Mesenchymal stem cell (in vitro differentiated cells and primary cell): ENCODE measurements at regions not wholly inside any gene's neighbourhood (a gene's known extent, or its start where the extent isn't known, plus 50 kb on each side); places are given as distances from the start of the nearest gene placed in this dataset.

ENCODE experiments used
- DNase-seq: peaks from one replicate; pipeline ENCODE4 v3.0.0-alpha.2; 2013
- H2AFZ ChIP-seq: one replicate; pipeline ENCODE4 v1.6.1; 2013; ENCODE audit warnings: low read depth, mild to moderate bottlenecking, control low read depth, inconsistent platforms, low read length, moderate library complexity
- H2AK5ac ChIP-seq: 2 replicates; pipeline ENCODE4 v1.6.1; 2013; ENCODE audit warnings: low read length, moderate library complexity, mild to moderate bottlenecking, inconsistent platforms; ENCODE audit not compliant: severe bottlenecking
- H2BK120ac ChIP-seq: one replicate; pipeline ENCODE4 v1.6.1; 2013; ENCODE audit warnings: low read depth, mild to moderate bottlenecking, inconsistent platforms, low read length, moderate library complexity
- H2BK12ac ChIP-seq, 2 experiments: one replicate each; pipeline ENCODE4 v1.6.1; 2013; ENCODE audit warnings: inconsistent platforms in 2 of 2, low read length in 2 of 2, mild to moderate bottlenecking in 2 of 2, moderate library complexity in 2 of 2, control low read depth in 1 of 2
- H2BK15ac ChIP-seq: one replicate; pipeline ENCODE4 v1.6.1; 2013; ENCODE audit warnings: mild to moderate bottlenecking, low read depth, inconsistent platforms; ENCODE audit not compliant: poor library complexity, severe bottlenecking
- H2BK5ac ChIP-seq: 2 replicates; pipeline ENCODE4 v1.6.1; 2013; ENCODE audit warnings: low read depth, mild to moderate bottlenecking, low read length, control low read depth, inconsistent platforms; ENCODE audit not compliant: poor library complexity, severe bottlenecking
- H3K14ac ChIP-seq, 2 experiments: one replicate each; pipeline ENCODE4 v1.6.1; 2013; ENCODE audit warnings: inconsistent platforms in 2 of 2, low read length in 2 of 2, control low read depth in 1 of 2, mild to moderate bottlenecking in 1 of 2, moderate library complexity in 1 of 2
- H3K18ac ChIP-seq, 2 experiments: one replicate each; pipeline ENCODE4 v1.6.1; 2013; ENCODE audit warnings: inconsistent platforms in 2 of 2, low read length in 2 of 2, control low read depth in 1 of 2, low read depth in 1 of 2, mild to moderate bottlenecking in 1 of 2
- H3K23ac ChIP-seq, 2 experiments: one replicate each; pipeline ENCODE4 v1.6.1; 2013; ENCODE audit warnings: inconsistent platforms in 2 of 2, low read length in 2 of 2, mild to moderate bottlenecking in 2 of 2, moderate library complexity in 2 of 2, control low read depth in 1 of 2
- H3K27ac ChIP-seq: 2 replicates; pipeline ENCODE4 v1.5.1; 2013; ENCODE audit warnings: mild to moderate bottlenecking, moderate library complexity, low read length, control low read depth, inconsistent platforms; ENCODE audit not compliant: poor library complexity, severe bottlenecking
- H3K27me3 ChIP-seq, 2 experiments: 2 replicates each; pipeline versions ENCODE4 v1.6.1 to v1.7.0; 2013; ENCODE audit warnings: low read length in 2 of 2, mild to moderate bottlenecking in 2 of 2, moderate library complexity in 2 of 2, control low read depth in 1 of 2, inconsistent platforms in 1 of 2; ENCODE audit not compliant: control insufficient read depth in 1 of 2, insufficient read depth in 1 of 2
- H3K36me3 ChIP-seq, 2 experiments: 2 replicates each; pipeline versions ENCODE4 v1.6.1 to v1.7.0; 2013; ENCODE audit warnings: low read length in 2 of 2, control low read depth in 1 of 2, inconsistent platforms in 1 of 2, low read depth in 1 of 2, mild to moderate bottlenecking in 1 of 2; ENCODE audit not compliant: insufficient read depth in 2 of 2, control insufficient read depth in 1 of 2
- H3K4ac ChIP-seq, 2 experiments: one replicate each; pipeline ENCODE4 v1.6.1; 2013; ENCODE audit warnings: inconsistent platforms in 2 of 2, low read length in 2 of 2, mild to moderate bottlenecking in 2 of 2, moderate library complexity in 2 of 2, control low read depth in 1 of 2, low read depth in 1 of 2
- H3K4me1 ChIP-seq: 2 replicates; pipeline ENCODE4 v1.6.1; 2013; ENCODE audit warnings: low read depth, low read length, control low read depth; ENCODE audit not compliant: control insufficient read depth, insufficient read depth
- H3K4me2 ChIP-seq: 2 replicates; pipeline ENCODE4 v1.6.1; 2013; ENCODE audit warnings: low read length, mild to moderate bottlenecking, inconsistent platforms; ENCODE audit not compliant: poor library complexity, severe bottlenecking
- H3K4me3 ChIP-seq, 2 experiments: 2 replicates each; pipeline versions ENCODE4 v1.5.1 to v1.7.0; 2013; ENCODE audit warnings: low read length in 2 of 2, mild to moderate bottlenecking in 2 of 2, control low read depth in 1 of 2, low read depth in 1 of 2; ENCODE audit not compliant: insufficient read depth in 1 of 2
- H3K79me1 ChIP-seq: replicated peaks from 2 replicates; pipeline ENCODE4 v1.6.1; 2013; ENCODE audit warnings: mild to moderate bottlenecking, control low read depth, low read length, inconsistent platforms; ENCODE audit not compliant: poor library complexity, severe bottlenecking
- H3K9ac ChIP-seq: 2 replicates; pipeline ENCODE4 v1.7.0; 2013; ENCODE audit warnings: mild to moderate bottlenecking, low read length, moderate library complexity
- H3K9me3 ChIP-seq: 2 replicates; pipeline ENCODE4 v1.7.0; 2013; ENCODE audit warnings: mild to moderate bottlenecking, low read length; ENCODE audit not compliant: control insufficient read depth
- H4K8ac ChIP-seq: one replicate; pipeline ENCODE4 v1.6.1; 2013; ENCODE audit warnings: inconsistent platforms, mild to moderate bottlenecking, low read length, moderate library complexity
- H4K91ac ChIP-seq: one replicate; pipeline ENCODE4 v1.6.1; 2013; ENCODE audit warnings: mild to moderate bottlenecking, low read length, inconsistent platforms
- WGBS: methylation state at CpG from one replicate; pipeline ENCODE4 v1.1.7; 2013; ENCODE audit warnings: mixed read lengths; 5-methylcytosine and 5-hydroxymethylcytosine counted together

DNA sequence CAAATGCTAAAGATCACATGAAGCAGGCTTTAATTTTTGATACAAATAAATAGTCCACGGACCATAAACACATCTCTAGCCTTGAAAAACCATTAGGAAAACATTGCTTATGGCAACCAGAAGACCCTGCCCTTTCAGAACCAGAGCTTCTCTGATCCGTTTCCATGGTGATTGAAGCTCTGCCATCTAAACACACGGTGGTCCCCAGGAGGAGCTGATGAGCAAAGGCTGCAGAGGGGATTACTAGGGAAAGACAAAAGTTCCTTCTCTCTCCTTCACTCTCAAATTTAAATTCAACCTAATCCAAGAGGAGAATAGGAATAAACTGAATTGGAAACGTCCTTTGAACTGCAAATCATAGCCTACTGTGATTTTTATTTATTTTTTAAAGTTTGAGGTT is 122.0 kb upstream of the ATP10A start:
- H3K4me3 ChIP-seq: no peak overlapping the region
- DNase-seq: no peak
- no peak overlapping the region for H3K14ac ChIP-seq
- H3K4ac ChIP-seq: no peak overlapping the region
- 0% methylated on average over 1 of the region's 4 CpGs for WGBS
- H3K36me3 ChIP-seq: no peaks in the 10 kb centered on the region
- no peaks in the 10 kb centered on the region for H3K4me1 ChIP-seq
- no peaks in the 10 kb centered on the region for H3K27me3 ChIP-seq
- no peak overlapping the region for H2BK5ac ChIP-seq
- H3K9ac ChIP-seq: no peak overlapping the region
- no peak overlapping the region for H2AK5ac ChIP-seq
- H3K9me3 ChIP-seq: no peaks in the 10 kb centered on the region
- no peak overlapping the region for H4K91ac ChIP-seq
- no peak overlapping the region for H2BK15ac ChIP-seq
- H2BK12ac ChIP-seq: no peak overlapping the region
- H4K8ac ChIP-seq: no peak overlapping the region
- H3K4me2 ChIP-seq: no peak overlapping the region
- H3K27ac ChIP-seq: no peak overlapping the region
- H3K18ac ChIP-seq: no peak overlapping the region
- no peak overlapping the region for H2BK120ac ChIP-seq
- H3K79me1 ChIP-seq: no peaks in the 10 kb centered on the region
- H3K23ac ChIP-seq: no peak overlapping the region
- no peak overlapping the region for H2AFZ ChIP-seq

DNA sequence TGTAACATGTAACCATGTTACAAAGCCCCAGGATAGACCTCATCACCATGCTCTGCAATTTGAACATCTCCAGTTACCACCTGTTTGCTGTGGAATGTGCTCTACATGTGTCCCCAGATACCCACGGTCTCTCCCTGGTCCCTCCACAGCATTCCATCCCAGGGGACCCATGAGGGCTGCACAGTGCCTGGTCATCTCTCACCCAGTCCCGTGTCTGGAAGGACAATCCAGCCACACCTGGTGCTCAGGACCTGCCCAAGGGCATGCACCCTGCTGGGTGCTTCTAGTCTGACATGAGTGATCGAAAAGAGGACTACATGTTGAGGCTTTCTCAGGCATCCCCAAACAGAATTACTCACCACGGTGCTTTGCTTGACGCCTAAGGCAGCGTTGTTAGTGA is 119.6 kb upstream of the ATP10A start:
- Histone ChIP-seq H3K14ac (no peak overlapping the region), H3K4me3 (no peak overlapping the region), H4K91ac (no peak overlapping the region), H3K9ac (no peak overlapping the region), H2AK5ac (no peak overlapping the region), H2BK5ac (no peak overlapping the region), H2AFZ (no peak overlapping the region), H3K4ac (no peak overlapping the region), H3K27me3 (peaks cover 0 to 5% of the 10 kb centered on the region in 2 experiments), H3K79me1 (no peaks in the 10 kb centered on the region), H2BK120ac (no peak overlapping the region), H3K18ac (no peak overlapping the region), H3K4me1 (no peaks in the 10 kb centered on the region), H3K36me3 (no peaks in the 10 kb centered on the region), H3K27ac (no peak overlapping the region), H3K23ac (no peak overlapping the region), H2BK12ac (no peak overlapping the region), H3K4me2 (no peak overlapping the region), H3K9me3 (no peaks in the 10 kb centered on the region), H2BK15ac (no peak overlapping the region), H4K8ac (no peak overlapping the region)
- DNase-seq: no peak
- WGBS: 66% methylated on average over 6 of the region's 6 CpGs

DNA sequence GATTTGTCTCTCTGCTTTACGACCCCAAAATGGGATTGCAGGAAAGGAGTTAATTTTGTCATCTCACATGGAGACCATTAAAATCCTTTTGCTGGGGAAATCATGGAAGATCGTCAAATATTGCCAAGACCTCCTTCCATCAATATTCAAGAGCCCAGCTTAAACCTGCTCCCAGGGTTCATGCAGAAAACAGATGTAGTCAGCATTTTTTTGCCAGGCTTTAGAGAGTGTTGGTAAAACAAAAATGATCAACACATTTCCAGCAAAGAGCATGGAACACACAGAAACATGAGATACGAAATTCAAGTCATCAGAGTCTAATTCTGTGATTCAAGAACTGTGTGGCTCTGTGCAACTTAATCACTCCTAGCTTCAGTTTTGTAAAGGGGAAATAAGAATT is 118.0 kb upstream of the ATP10A start:
- no peak overlapping the region for H4K8ac ChIP-seq
- no peak overlapping the region for H2BK15ac ChIP-seq
- H2BK12ac ChIP-seq: no peak overlapping the region
- no peak for DNase-seq
- H3K79me1 ChIP-seq: no peaks in the 10 kb centered on the region
- no peak overlapping the region for H2BK120ac ChIP-seq
- H3K4ac ChIP-seq: no peak overlapping the region
- H3K36me3 ChIP-seq: no peaks in the 10 kb centered on the region
- H3K14ac ChIP-seq: no peak overlapping the region
- H3K4me1 ChIP-seq: no peaks in the 10 kb centered on the region
- H3K9ac ChIP-seq: no peak overlapping the region
- no peaks in the 10 kb centered on the region for H3K9me3 ChIP-seq
- no peak overlapping the region for H3K4me3 ChIP-seq
- no peak overlapping the region for H2AK5ac ChIP-seq
- no peak overlapping the region for H2BK5ac ChIP-seq
- 73% methylated on average over 2 of the region's 3 CpGs for WGBS
- H3K23ac ChIP-seq: no peak overlapping the region
- H3K4me2 ChIP-seq: no peak overlapping the region
- H3K27ac ChIP-seq: no peak overlapping the region
- no peak overlapping the region for H2AFZ ChIP-seq
- H3K27me3 ChIP-seq: peaks cover 0 to 5% of the 10 kb centered on the region in 2 experiments
- H4K91ac ChIP-seq: no peak overlapping the region
- H3K18ac ChIP-seq: no peak overlapping the region

GRCh38 chr15:25972141-25972675 is 109.1 kb upstream of the ATP10A start:
- Histone ChIP-seq H4K8ac (no peak overlapping the region), H3K18ac (no peak overlapping the region), H2BK120ac (no peak overlapping the region), H3K79me1 (no peaks in the 10 kb centered on the region), H3K23ac (no peak overlapping the region), H3K4ac (no peak overlapping the region), H3K9me3 (no peaks in the 10 kb centered on the region), H3K27me3 (peaks cover 0 to 4% of the 10 kb centered on the region in 2 experiments), H3K4me2 (no peak overlapping the region), H3K4me1 (no peaks in the 10 kb centered on the region), H3K36me3 (no peaks in the 10 kb centered on the region), H2AK5ac (no peak overlapping the region), H2BK15ac (no peak overlapping the region), H3K27ac (no peak overlapping the region), H2BK5ac (no peak overlapping the region), H4K91ac (no peak overlapping the region), H2AFZ (no peak overlapping the region), H3K14ac (no peak overlapping the region), H3K4me3 (no peak overlapping the region), H2BK12ac (no peak overlapping the region), H3K9ac (no peak overlapping the region)
- WGBS: 62% methylated on average over 4 of the region's 4 CpGs
- no peak for DNase-seq
